GM12878 (cell line): ENCODE measurements at regions not wholly inside any gene's neighbourhood (a gene's known extent, or its start where the extent isn't known, plus 50 kb on each side); places are given as distances from the start of the nearest gene placed in this dataset.

Experiments used
- BACH1 ChIP-seq: fragments of 450-650 bp; IDR thresholded peaks from 2 replicates; pipeline ENCODE4 v1.6.1; 2017; ENCODE audit warnings: mild to moderate bottlenecking, borderline replicate concordance
- BCL11A ChIP-seq: IDR thresholded peaks from 2 replicates; pipeline ENCODE4 v1.6.1; 2011; ENCODE audit warnings: low read depth, low read length
- BCL3 ChIP-seq: IDR thresholded peaks from 2 replicates; pipeline ENCODE4 v1.6.1; 2011; ENCODE audit warnings: borderline replicate concordance, low read depth, mild to moderate bottlenecking, moderate library complexity, low read length; ENCODE audit not compliant: insufficient read depth, poor library complexity, severe bottlenecking
- DPF2 ChIP-seq: fragments of 450-650 bp; IDR thresholded peaks from 2 replicates; pipeline ENCODE4 v1.6.1; 2017; ENCODE audit warnings: mild to moderate bottlenecking
- ESRRA ChIP-seq: IDR thresholded peaks from 2 replicates; pipeline ENCODE4 v1.6.1; 2012; ENCODE audit warnings: mild to moderate bottlenecking, low read length, improper control_type of control experiment
- HCFC1 ChIP-seq: fragments of 150-350 bp; IDR thresholded peaks from 2 replicates; pipeline ENCODE4 v1.6.1; 2014; ENCODE audit warnings: low read length
- IKZF2 ChIP-seq, 2 experiments: fragments of 450-650 bp; IDR thresholded peaks; 2 replicates each; pipeline ENCODE4 v1.6.1; 2017; ENCODE audit warnings: mild to moderate bottlenecking in 2 of 2, moderate library complexity in 2 of 2
- MEF2A ChIP-seq: IDR thresholded peaks from 2 replicates; pipeline ENCODE4 v1.6.1; 2011; ENCODE audit warnings: low read depth, mild to moderate bottlenecking, low read length, moderate library complexity; ENCODE audit not compliant: insufficient read depth
- MXI1 ChIP-seq: fragments of 150-350 bp; IDR thresholded peaks from 2 replicates; pipeline ENCODE4 v1.6.1; 2011; ENCODE audit warnings: low read depth, mild to moderate bottlenecking, inconsistent platforms, low read length, improper control_type of control experiment
- NFYA ChIP-seq: IDR thresholded peaks from 2 replicates; pipeline ENCODE4 v1.6.1; 2011; ENCODE audit warnings: low read depth, mild to moderate bottlenecking, low read length, improper control_type of control experiment, borderline replicate concordance
- NFYB ChIP-seq: IDR thresholded peaks from 2 replicates; pipeline ENCODE4 v1.6.1; 2011; ENCODE audit warnings: low read depth, mild to moderate bottlenecking, low read length, improper control_type of control experiment, moderate library complexity; ENCODE audit not compliant: insufficient read depth
- NKRF ChIP-seq: fragments of 450-650 bp; conservative IDR thresholded peaks from 2 replicates; pipeline ENCODE4 v1.6.1; 2017; ENCODE audit warnings: mild to moderate bottlenecking, moderate library complexity
- RELB ChIP-seq: fragments of 450-650 bp; IDR thresholded peaks from 2 replicates; pipeline ENCODE4 v1.6.1; 2017; ENCODE audit warnings: low read depth, mild to moderate bottlenecking, moderate library complexity
- SRF ChIP-seq, 2 experiments: IDR thresholded peaks; 2 replicates each; pipeline ENCODE4 v1.6.1; 2011; ENCODE audit warnings: low read depth in 2 of 2, low read length in 2 of 2, mild to moderate bottlenecking in 1 of 2, moderate library complexity in 1 of 2
- TARDBP ChIP-seq: IDR thresholded peaks from 2 replicates; pipeline ENCODE4 v1.6.1; 2016; ENCODE audit warnings: borderline replicate concordance
- USF2 ChIP-seq: IDR thresholded peaks from 2 replicates; pipeline ENCODE4 v1.6.1; 2011; ENCODE audit warnings: low read depth, low read length, improper control_type of control experiment, borderline replicate concordance
- ZNF687 ChIP-seq: fragments of 450-650 bp; IDR thresholded peaks from 2 replicates; pipeline ENCODE4 v1.6.1; 2017; ENCODE audit warnings: mild to moderate bottlenecking, moderate library complexity

- TF ChIP-seq BACH1 (0 out of 2 replicates have a peak, but pooled peaks have one; percentile 24), ZNF687 (0 out of 2 replicates have a peak, but pooled peaks have one; percentile 19), HCFC1 (no peak), MEF2A (no peak), MXI1 (no peak), NFYA (no peak), BCL11A (no peak), NKRF (no peak), ESRRA (no peak), SRF (IDR thresholded peaks at IDR 0.05; ENCODE audit: low read depth in 2 of 2, low read length in 2 of 2) (no peak), IKZF2 (IDR thresholded peaks at IDR 0.05) (peak; percentile 58 to 66; a peak in 3 of 4 replicates), BCL3 (no peak), TARDBP (no peak), USF2 (no peak), RELB (peak; percentile 59), NFYB (no peak), DPF2 (no peak)
Measured at GRCh38 chr5:107301999-107302398, 368.7 kb downstream of the EFNA5 start (continued).
